HCT116 (cell line): ENCODE measurements at regions not wholly inside any gene's neighbourhood (a gene's known extent, or its start where the extent isn't known, plus 50 kb on each side); places are given as distances from the start of the nearest gene placed in this dataset.

Experiments
- ATAC-seq: fragments of 200-7000 bp; cut with Tn5 transposase; 2 replicates; pipeline ENCODE4 v1.9.1; 2020; ENCODE audit warnings: mild to moderate bottlenecking, moderate library complexity
- BruUV-seq: library from RNA; stranded (reverse); fragments of 400-500 nt; replicated peaks from 2 replicates; lab custom pipeline; 2021; lab: Mats Ljungman, UMichigan
- CTCF ChIA-PET: fragments of 300-600 bp; sonication (Branson Sonifier 250); formaldehyde crosslinking; loops from one replicate; lab custom pipeline; 2021; ENCODE audit warnings: antibody characterized with exemption; lab: Charles Lee
- POLR2A ChIA-PET: fragments of 300-600, 350-600 bp; sonication (Branson Sonifier 250); formaldehyde crosslinking; loops from one replicate; lab custom pipeline; 2021; ENCODE audit warnings: antibody characterized with exemption; lab: Charles Lee
- RAD21 ChIA-PET, 2 experiments: fragments of 300-600 bp; sonication (Branson Sonifier 250); formaldehyde crosslinking; loops; one replicate each; lab custom pipeline; 2023; ENCODE audit warnings: low total read pairs in 2 of 2; ENCODE audit not compliant: uncharacterized antibody in 2 of 2, unreplicated experiment in 2 of 2, low non-redundant PET in 1 of 2; lab: Charles Lee
- DNase-seq: peaks from one replicate; pipeline ENCODE4 v3.0.0-alpha.2; 2010; ENCODE audit warnings: low read depth, low spot score
- H2AFZ ChIP-seq: fragments of 200-600 bp; shearing (Covaris generic), sonication (generic); 2 replicates; pipeline ENCODE4 v1.6.1; 2017; ENCODE audit warnings: low read depth, mixed run types, mixed read lengths, antibody characterized with exemption, low read length; ENCODE audit not compliant: poor library complexity, severe bottlenecking
- H3K27ac ChIP-seq: 2 replicates; pipeline ENCODE4 v1.5.1; 2012; ENCODE audit warnings: low read depth, low read length
- H3K27me3 ChIP-seq: fragments of 200-600 bp; sonication (generic); 2 replicates; pipeline ENCODE4 v1.6.1; 2016; ENCODE audit warnings: mixed run types, low read length, mixed read lengths; ENCODE audit not compliant: insufficient read depth
- H3K36me3 ChIP-seq, 2 experiments: fragments of 200-500 bp in 1 of 2; fragments of 200-600 bp in 1 of 2; sonication (Bioruptor generic) in 1 of 2; sonication (generic) in 1 of 2; 2 replicates each; pipeline versions ENCODE4 v1.5.1 to v1.6.1; 2014 to 2016; ENCODE audit warnings: low read length in 2 of 2, inconsistent platforms in 1 of 2, mixed read lengths in 1 of 2, mixed run types in 1 of 2; ENCODE audit not compliant: insufficient read depth in 2 of 2, control insufficient read depth in 1 of 2
- H3K4me1 ChIP-seq, 2 experiments: fragments of 200-600 bp in 1 of 2; sonication (generic) in 1 of 2; 2 replicates each; pipeline versions ENCODE4 v1.5.1 to v1.6.1; 2012 to 2017; ENCODE audit warnings: low read length in 2 of 2, inconsistent platforms in 1 of 2, mild to moderate bottlenecking in 1 of 2, mixed read lengths in 1 of 2, mixed run types in 1 of 2, moderate library complexity in 1 of 2; ENCODE audit not compliant: insufficient read depth in 2 of 2, control insufficient read depth in 1 of 2
- H3K4me2 ChIP-seq: fragments of 200-600 bp; sonication (generic); 2 replicates; pipeline ENCODE4 v1.6.1; 2017; ENCODE audit warnings: mixed run types, low read length, mixed read lengths
- H3K4me3 ChIP-seq, 2 experiments: fragments of 200-600 bp in 1 of 2; sonication (generic) in 1 of 2; replicated peaks in 1 of 2; 2 replicates each; pipeline ENCODE4 v1.5.1; 2011 to 2016; ENCODE audit warnings: low read length in 2 of 2, control low read depth in 1 of 2, low read depth in 1 of 2, mild to moderate bottlenecking in 1 of 2, mixed read lengths in 1 of 2, mixed run types in 1 of 2
- H3K79me2 ChIP-seq: fragments of 200-600 bp; sonication (generic); 2 replicates; pipeline ENCODE4 v1.6.1; 2017; ENCODE audit warnings: mild to moderate bottlenecking, mixed run types, low read length, moderate library complexity, mixed read lengths; ENCODE audit not compliant: insufficient read depth
- H3K9ac ChIP-seq: fragments of 200-600 bp; sonication (generic); 2 replicates; pipeline ENCODE4 v1.6.1; 2016; ENCODE audit warnings: low read length, mixed read lengths
- H3K9me2 ChIP-seq: fragments of 200-600 bp; sonication (generic), shearing (Covaris generic); 2 replicates; pipeline ENCODE4 v1.6.1; 2017; ENCODE audit warnings: mixed run types, mild to moderate bottlenecking, moderate library complexity; ENCODE audit not compliant: insufficient read depth
- H3K9me3 ChIP-seq, 2 experiments: fragments of 200-500 bp in 1 of 2; fragments of 200-600 bp in 1 of 2; sonication (Bioruptor generic) in 1 of 2; sonication (generic) in 1 of 2; 2 replicates each; pipeline ENCODE4 v1.6.1; 2014 to 2017; ENCODE audit warnings: low read length in 2 of 2, mixed read lengths in 2 of 2, inconsistent platforms in 1 of 2, low read depth in 1 of 2, mild to moderate bottlenecking in 1 of 2, mixed run types in 1 of 2, moderate library complexity in 1 of 2; ENCODE audit not compliant: control insufficient read depth in 1 of 2, insufficient read depth in 1 of 2
- H4K20me1 ChIP-seq: fragments of 200-600 bp; sonication (generic), shearing (Covaris generic); 2 replicates; pipeline ENCODE4 v1.6.1; 2017; ENCODE audit warnings: mixed run types, mild to moderate bottlenecking, moderate library complexity; ENCODE audit not compliant: insufficient read depth
- CBX3 ChIP-seq: IDR thresholded peaks from 2 replicates; pipeline ENCODE4 v1.6.1; 2012; ENCODE audit warnings: low read depth
- CTCF ChIP-seq, 3 experiments: fragments of 200-600 bp in 1 of 3; sonication (generic) in 1 of 3; IDR thresholded peaks in 2 of 3; conservative IDR thresholded peaks in 1 of 3; 2 replicates each; pipeline ENCODE4 v1.5.1; 2012 to 2017; ENCODE audit warnings: low read depth in 2 of 3, low read length in 2 of 3, antibody characterized with exemption in 1 of 3, borderline replicate concordance in 1 of 3, control low read depth in 1 of 3, mild to moderate bottlenecking in 1 of 3, mixed read lengths in 1 of 3, mixed run types in 1 of 3, moderate library complexity in 1 of 3; ENCODE audit not compliant: insufficient read depth in 1 of 3
- RAD21 ChIP-seq: IDR thresholded peaks from 2 replicates; pipeline ENCODE4 v1.6.1; 2012; ENCODE audit warnings: low read depth, mild to moderate bottlenecking
- REST ChIP-seq: IDR thresholded peaks from 2 replicates; pipeline ENCODE4 v1.6.1; 2012; ENCODE audit warnings: low read depth
- SRF ChIP-seq: IDR thresholded peaks from 2 replicates; pipeline ENCODE4 v1.6.1; 2012; ENCODE audit warnings: low read depth
- ZFX ChIP-seq: fragments of 450-650 bp; IDR thresholded peaks from 2 replicates; pipeline ENCODE4 v1.6.1; 2017
- intact Hi-C: fragments of 100-400 bp; cut with micrococcal nuclease; formaldehyde crosslinking; loops from 2 replicates; pipeline ENCODE4 v1.10.0; 2022

- H4K20me1 ChIP-seq, result no peaks in the 10 kb centered on the region
- H3K9ac ChIP-seq, result no peak overlapping the region
- H3K79me2 ChIP-seq, result no peaks in the 10 kb centered on the region
- H3K9me3 ChIP-seq, result no peaks in the 10 kb centered on the region
- H3K36me3 ChIP-seq, result no peaks in the 10 kb centered on the region
- no peak overlapping the region for H3K27ac ChIP-seq
- no TSS peak for BruUV-seq
- RAD21 ChIA-PET, result no interaction called here
- H3K4me1 ChIP-seq, result no peaks in the 10 kb centered on the region
- TF ChIP-seq SRF (no peak), REST (no peak), CBX3 (no peak)
- 0 out of 2 replicates have a peak, but pooled peaks cover 3% of the 10 kb centered on the region for H3K27me3 ChIP-seq
- POLR2A ChIA-PET, result no interaction called here
- no peaks in the 10 kb centered on the region for H3K9me2 ChIP-seq
- ATAC-seq (no peak), DNase-seq (no peak)
- H3K4me2 ChIP-seq, result no peak overlapping the region
- H2AFZ ChIP-seq, result no peak overlapping the region
- no peak overlapping the region for H3K4me3 ChIP-seq
- intact Hi-C loops, result loop anchor here (1.0 to 5.0 kb wide), 2 partner anchors 538 to 612 kb away; no protein-coding TSS in a partner anchor
- CTCF ChIA-PET, result interaction anchor here (1.5 to 2.5 kb wide), 2 partner anchors 98 to 612 kb away, joined by 6 to 11 read pairs; no protein-coding TSS in a partner anchor
Observed at GRCh38 chr9:100699668-100700067, 121.8 kb downstream of the CAVIN4 start.

- no peak overlapping the region for H2AFZ ChIP-seq
- H3K9me3 ChIP-seq, result no peaks in the 10 kb centered on the region
- no peaks in the 10 kb centered on the region for H3K4me1 ChIP-seq
- no peaks in the 10 kb centered on the region for H3K79me2 ChIP-seq
- ChIA-PET RAD21 (no interaction called here), POLR2A (no interaction called here), CTCF (interaction anchor here (1.1 to 3.2 kb wide), 3 partner anchors 99 to 611 kb away, joined by 5 to 22 read pairs (median 11); no protein-coding TSS in a partner anchor)
- no peaks in the 10 kb centered on the region for H3K36me3 ChIP-seq
- DNase-seq, result peak; percentile 32
- H4K20me1 ChIP-seq, result no peaks in the 10 kb centered on the region
- no peak overlapping the region for H3K4me3 ChIP-seq
- H3K27ac ChIP-seq, result no peak overlapping the region
- BruUV-seq, result no TSS peak
- intact Hi-C loops, result loop anchor here (1.0 to 5.0 kb wide), 2 partner anchors 536 to 610 kb away; no protein-coding TSS in a partner anchor
- ATAC-seq, result peak; percentile 88
- 0 out of 2 replicates have a peak, but pooled peaks cover 3% of the 10 kb centered on the region for H3K27me3 ChIP-seq
- no peak overlapping the region for H3K9ac ChIP-seq
- no peaks in the 10 kb centered on the region for H3K9me2 ChIP-seq
- peak; percentile 45 to 83 (median 60); a peak in 5 of 6 replicates for TF ChIP-seq CTCF (IDR thresholded peaks at IDR 0.05 in 2 of 3, conservative IDR thresholded peaks at IDR 0.05 in 1 of 3; ENCODE audit: borderline replicate concordance in 1 of 3, insufficient read depth in 1 of 3, low read depth in 2 of 3, low read length in 2 of 3)
- no peak for TF ChIP-seq ZFX
- peak; percentile 61 for TF ChIP-seq RAD21
- H3K4me2 ChIP-seq, result no peak overlapping the region
Observed at GRCh38 chr9:100700689-100701318, 122.9 kb downstream of the CAVIN4 start.
